KMS-11 (cell line): ENCODE measurements at regions not wholly inside any gene's neighbourhood (a gene's known extent, or its start where the extent isn't known, plus 50 kb on each side); places are given as distances from the start of the nearest gene placed in this dataset.
A peak's percentile ranks its signal among the peaks of the same experiment; 100 is the strongest.

Source experiments
- H2AFZ ChIP-seq: fragments of 200-600 bp; sonication (generic); 2 replicates; pipeline ENCODE4 v1.6.1; 2016; ENCODE audit warnings: antibody characterized with exemption, mixed run types, low read depth
- H3K27ac ChIP-seq: fragments of 200-600 bp; sonication (generic); 2 replicates; pipeline ENCODE4 v1.6.1; 2016; ENCODE audit warnings: mild to moderate bottlenecking, mixed run types
- H3K27me3 ChIP-seq: fragments of 200-600 bp; sonication (generic); 2 replicates; pipeline ENCODE4 v1.6.1; 2017; ENCODE audit warnings: mild to moderate bottlenecking, low read depth, mixed run types, moderate library complexity; ENCODE audit not compliant: insufficient read depth
- H3K36me3 ChIP-seq: fragments of 200-600 bp; sonication (generic); 2 replicates; pipeline ENCODE4 v1.6.1; 2017; ENCODE audit warnings: mild to moderate bottlenecking, mixed run types; ENCODE audit not compliant: insufficient read depth
- H3K4me1 ChIP-seq: fragments of 200-600 bp; sonication (generic); 2 replicates; pipeline ENCODE4 v1.6.1; 2016; ENCODE audit warnings: mild to moderate bottlenecking, low read depth, mixed run types; ENCODE audit not compliant: poor library complexity, severe bottlenecking
- H3K4me2 ChIP-seq: fragments of 200-600 bp; sonication (generic); 2 replicates; pipeline ENCODE4 v1.7.0; 2016; ENCODE audit warnings: mild to moderate bottlenecking, mixed run types
- H3K4me3 ChIP-seq: fragments of 200-600 bp; sonication (generic); IDR thresholded peaks from 2 replicates; pipeline ENCODE4 v1.6.1; 2017; ENCODE audit warnings: low read depth, low read length, mixed read lengths; ENCODE audit not compliant: insufficient read depth
- H3K79me2 ChIP-seq: fragments of 200-600 bp; sonication (generic); 2 replicates; pipeline ENCODE4 v1.6.1; 2016; ENCODE audit warnings: low read depth, mixed run types; ENCODE audit not compliant: insufficient read depth
- H3K9ac ChIP-seq: fragments of 200-600 bp; sonication (generic); 2 replicates; pipeline ENCODE4 v1.6.1; 2016; ENCODE audit warnings: mild to moderate bottlenecking, mixed run types
- H4K20me1 ChIP-seq: fragments of 200-600 bp; sonication (generic); 2 replicates; pipeline ENCODE4 v1.6.1; 2016; ENCODE audit warnings: mild to moderate bottlenecking, mixed run types; ENCODE audit not compliant: insufficient read depth
- TF ChIP-seq, protein P1 (sequence below): fragments of 200-600 bp; sonication (generic); conservative IDR thresholded peaks from 2 replicates; pipeline ENCODE4 v1.6.1; 2017; ENCODE audit warnings: low read depth, mild to moderate bottlenecking, antibody characterized with exemption, low read length, moderate library complexity, mixed read lengths

DNA sequence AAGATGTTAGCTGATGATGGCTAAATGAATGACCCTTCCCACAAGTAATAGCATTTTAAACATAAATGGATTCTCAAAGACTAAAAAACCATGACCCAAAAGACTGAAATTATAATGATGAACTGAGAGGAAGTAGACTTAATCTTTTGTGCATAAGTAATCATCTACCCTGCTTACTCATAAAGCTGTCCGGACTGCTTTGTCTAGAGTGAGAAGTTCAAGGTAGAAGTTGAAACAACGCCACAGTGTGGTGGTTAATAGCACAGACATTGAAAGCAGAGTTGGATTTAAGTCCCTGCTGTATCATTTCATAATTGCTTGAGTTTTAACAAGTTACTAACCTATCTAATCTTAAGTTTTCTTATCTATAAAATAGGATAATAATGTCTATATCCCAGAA lies 346.6 kb downstream of the CENPC start:
- no peaks in the 10 kb centered on the region for H4K20me1 ChIP-seq
- no peak overlapping the region for H3K4me2 ChIP-seq
- H3K4me3 ChIP-seq = no peak overlapping the region
- H3K36me3 ChIP-seq = no peaks in the 10 kb centered on the region
- H2AFZ ChIP-seq = no peak overlapping the region
- TF ChIP-seq, protein P1, sequence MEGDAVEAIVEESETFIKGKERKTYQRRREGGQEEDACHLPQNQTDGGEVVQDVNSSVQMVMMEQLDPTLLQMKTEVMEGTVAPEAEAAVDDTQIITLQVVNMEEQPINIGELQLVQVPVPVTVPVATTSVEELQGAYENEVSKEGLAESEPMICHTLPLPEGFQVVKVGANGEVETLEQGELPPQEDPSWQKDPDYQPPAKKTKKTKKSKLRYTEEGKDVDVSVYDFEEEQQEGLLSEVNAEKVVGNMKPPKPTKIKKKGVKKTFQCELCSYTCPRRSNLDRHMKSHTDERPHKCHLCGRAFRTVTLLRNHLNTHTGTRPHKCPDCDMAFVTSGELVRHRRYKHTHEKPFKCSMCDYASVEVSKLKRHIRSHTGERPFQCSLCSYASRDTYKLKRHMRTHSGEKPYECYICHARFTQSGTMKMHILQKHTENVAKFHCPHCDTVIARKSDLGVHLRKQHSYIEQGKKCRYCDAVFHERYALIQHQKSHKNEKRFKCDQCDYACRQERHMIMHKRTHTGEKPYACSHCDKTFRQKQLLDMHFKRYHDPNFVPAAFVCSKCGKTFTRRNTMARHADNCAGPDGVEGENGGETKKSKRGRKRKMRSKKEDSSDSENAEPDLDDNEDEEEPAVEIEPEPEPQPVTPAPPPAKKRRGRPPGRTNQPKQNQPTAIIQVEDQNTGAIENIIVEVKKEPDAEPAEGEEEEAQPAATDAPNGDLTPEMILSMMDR = 0 out of 2 replicates have a peak, but pooled peaks have one; percentile 10
- no peaks in the 10 kb centered on the region for H3K79me2 ChIP-seq
- H3K27ac ChIP-seq = no peak overlapping the region
- no peaks in the 10 kb centered on the region for H3K27me3 ChIP-seq
- H3K9ac ChIP-seq = no peak overlapping the region
- no peaks in the 10 kb centered on the region for H3K4me1 ChIP-seq

DNA sequence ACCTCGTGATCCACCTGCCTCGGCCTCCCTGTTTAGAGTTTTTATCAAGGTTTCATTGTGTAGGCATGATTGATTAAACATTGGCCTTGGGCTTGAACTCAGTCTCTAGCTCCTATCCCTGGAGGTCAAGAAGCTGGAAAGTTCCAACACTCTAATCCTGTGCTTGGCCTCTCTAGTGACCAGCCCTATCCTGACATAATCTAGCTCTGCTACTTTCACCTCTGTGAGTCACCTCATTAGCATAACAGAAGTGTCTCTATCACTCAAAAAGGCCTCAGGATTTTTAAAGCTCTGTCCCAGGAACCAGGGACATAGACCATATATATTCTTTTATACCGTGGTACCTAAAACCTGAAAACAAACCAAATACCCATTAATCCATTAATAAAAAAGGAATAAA lies 377.5 kb downstream of the CENPC start:
- H3K27me3 ChIP-seq = no peaks in the 10 kb centered on the region
- no peaks in the 10 kb centered on the region for H4K20me1 ChIP-seq
- H3K27ac ChIP-seq = no peak overlapping the region
- no peak overlapping the region for H3K4me2 ChIP-seq
- no peak overlapping the region for H3K4me3 ChIP-seq
- no peak overlapping the region for H3K9ac ChIP-seq
- no peaks in the 10 kb centered on the region for H3K36me3 ChIP-seq
- TF ChIP-seq, protein P1 = no peak
- H2AFZ ChIP-seq = no peak overlapping the region
- no peaks in the 10 kb centered on the region for H3K79me2 ChIP-seq
- H3K4me1 ChIP-seq = no peaks in the 10 kb centered on the region

DNA sequence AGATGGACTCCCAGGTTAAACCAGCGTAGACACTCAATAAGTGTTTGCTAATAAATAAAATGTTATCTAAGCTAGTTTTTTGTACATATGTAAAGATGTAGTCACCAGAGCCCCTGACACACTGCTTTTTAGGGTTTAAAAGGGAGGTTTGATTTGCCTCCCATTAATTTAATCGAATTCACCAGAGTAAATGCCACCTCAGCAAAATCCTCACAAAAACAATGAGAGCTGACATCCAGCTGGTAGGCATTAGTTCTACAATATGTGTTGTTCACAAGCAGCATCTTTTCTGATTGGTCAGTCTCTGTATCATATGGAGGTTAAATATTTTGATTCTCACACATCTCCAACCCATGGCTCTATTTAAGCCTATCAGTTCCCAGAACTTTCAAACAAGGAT lies 382.6 kb downstream of the CENPC start:
- Histone ChIP-seq H3K4me2 (no peak overlapping the region), H3K27ac (no peak overlapping the region), H3K4me1 (no peaks in the 10 kb centered on the region), H4K20me1 (no peaks in the 10 kb centered on the region), H3K36me3 (no peaks in the 10 kb centered on the region), H3K4me3 (no peak overlapping the region), H3K27me3 (no peaks in the 10 kb centered on the region), H3K9ac (no peak overlapping the region), H3K79me2 (no peaks in the 10 kb centered on the region), H2AFZ (no peak overlapping the region)
- TF ChIP-seq, protein P1 = no peak

DNA sequence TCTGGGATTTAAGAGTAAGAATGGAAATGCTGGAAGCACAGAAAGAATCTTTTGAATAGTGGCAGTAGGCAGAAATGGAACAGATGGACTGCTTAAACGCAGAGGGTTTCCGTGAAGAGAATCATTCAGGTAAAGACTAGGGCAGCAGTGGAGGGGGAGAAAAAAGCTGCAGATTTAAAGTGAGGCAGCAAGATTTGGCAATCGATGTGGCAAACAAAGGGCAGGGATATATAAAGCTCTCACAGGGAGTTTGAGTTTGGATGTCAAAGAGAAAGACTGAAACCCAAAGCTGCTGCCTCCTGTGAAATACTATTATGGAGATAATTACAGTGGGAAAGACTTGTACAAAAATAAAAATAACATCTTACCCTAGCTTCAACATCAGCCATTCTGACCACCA lies 384.0 kb downstream of the CENPC start:
- no peaks in the 10 kb centered on the region for H3K4me1 ChIP-seq
- H3K79me2 ChIP-seq = no peaks in the 10 kb centered on the region
- H4K20me1 ChIP-seq = no peaks in the 10 kb centered on the region
- H3K9ac ChIP-seq = no peak overlapping the region
- TF ChIP-seq, protein P1 = no peak
- no peaks in the 10 kb centered on the region for H3K27me3 ChIP-seq
- no peak overlapping the region for H3K4me2 ChIP-seq
- no peak overlapping the region for H3K27ac ChIP-seq
- H2AFZ ChIP-seq = no peak overlapping the region
- no peaks in the 10 kb centered on the region for H3K36me3 ChIP-seq
- H3K4me3 ChIP-seq = no peak overlapping the region
